HG02610 (cell line): ENCODE measurements at regions not wholly inside any gene's neighbourhood (a gene's known extent, or its start where the extent isn't known, plus 50 kb on each side); places are given as distances from the start of the nearest gene placed in this dataset.

ENCODE experiments used
- ATAC-seq: cut with Tn5 transposase; IDR thresholded peaks from one replicate; pipeline ENCODE4 v1.9.1; 2021; ENCODE audit warnings: mild to moderate bottlenecking, moderate library complexity; ENCODE audit not compliant: unreplicated experiment

DNA sequence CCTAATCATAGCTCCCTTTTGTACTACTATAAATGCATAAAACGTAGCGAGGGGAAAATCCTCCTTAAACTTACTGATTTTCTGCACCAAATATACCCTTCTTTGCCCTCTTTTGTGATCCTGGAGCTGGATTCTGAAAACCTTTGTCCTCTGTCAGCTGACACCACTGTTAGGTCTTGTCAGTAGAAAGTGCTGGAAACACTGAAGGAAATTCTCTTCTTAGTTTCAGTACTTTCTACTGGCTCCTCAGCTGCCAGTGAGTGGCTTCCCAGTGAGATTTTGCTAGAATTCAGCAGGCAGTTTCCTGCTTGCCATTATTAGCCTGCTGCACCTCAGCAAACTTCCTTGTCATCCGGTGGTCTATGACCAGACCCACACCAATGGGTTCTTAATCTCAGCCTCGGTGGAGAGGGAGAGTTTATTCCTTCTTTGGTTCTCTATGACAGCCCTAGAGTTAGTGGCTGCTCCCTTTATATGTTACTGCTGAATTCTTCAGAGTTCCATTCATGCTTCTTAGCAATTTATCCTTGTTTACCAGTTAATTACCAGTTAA lies 476.2 kb downstream of the FSCB start:
- ATAC-seq: no peak

DNA sequence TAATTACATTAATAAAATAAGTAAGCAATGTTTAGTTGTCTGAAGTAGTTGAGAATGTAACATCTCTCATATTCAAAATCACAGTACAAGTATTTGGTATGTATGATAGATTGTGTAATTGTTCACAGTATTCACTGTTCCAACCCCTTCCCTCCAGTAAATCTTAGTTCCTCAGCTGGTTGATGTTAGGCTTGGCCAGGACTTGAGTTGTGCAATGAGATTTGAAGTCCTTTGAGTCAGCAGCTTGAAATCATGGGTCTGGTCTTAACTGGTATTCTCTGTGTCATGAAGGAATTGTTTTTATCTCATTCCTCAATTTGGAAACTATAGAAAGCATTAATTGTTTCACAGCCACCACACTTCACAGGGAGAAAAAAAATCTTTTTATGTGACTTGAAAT lies 477.1 kb downstream of the FSCB start:
- ATAC-seq: no peak

DNA sequence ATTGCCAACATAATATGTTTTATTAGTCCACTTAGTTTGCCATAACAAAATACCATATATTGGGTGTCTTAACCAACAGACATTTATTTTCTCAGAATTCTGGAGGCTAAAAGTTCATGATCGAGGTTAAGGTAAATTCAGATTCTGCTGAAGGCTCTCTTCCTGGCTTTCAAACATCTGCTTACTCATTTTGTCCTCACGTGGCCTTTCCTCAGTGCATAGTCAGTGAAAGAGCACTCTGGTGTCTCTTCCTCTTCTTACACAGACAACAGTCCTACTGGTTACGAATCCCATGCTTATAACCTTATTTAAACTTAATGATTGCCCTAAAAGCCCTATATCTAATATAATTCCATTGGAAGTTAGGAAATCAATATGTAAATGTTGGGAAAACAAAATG lies 479.7 kb downstream of the FSCB start:
- ATAC-seq: no peak

DNA sequence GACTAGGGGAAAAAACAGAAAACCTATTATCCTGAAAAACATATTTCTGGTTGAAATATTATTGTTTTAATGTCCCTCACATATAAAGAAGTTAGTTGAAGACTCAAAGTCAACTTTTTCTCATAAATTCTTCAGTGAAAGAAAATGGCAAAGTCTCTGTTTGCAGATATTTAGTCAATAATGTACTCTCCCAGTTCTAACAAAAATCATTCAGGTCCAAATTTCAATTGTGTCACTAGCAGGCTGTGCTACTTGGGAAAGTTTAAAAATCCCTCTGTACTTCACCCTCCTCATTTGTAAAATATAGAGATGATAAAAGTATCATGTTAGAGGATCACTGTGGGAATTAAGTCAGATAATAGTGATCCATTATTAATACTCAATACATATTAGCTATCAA lies 496.5 kb downstream of the FSCB start:
- no peak for ATAC-seq

DNA sequence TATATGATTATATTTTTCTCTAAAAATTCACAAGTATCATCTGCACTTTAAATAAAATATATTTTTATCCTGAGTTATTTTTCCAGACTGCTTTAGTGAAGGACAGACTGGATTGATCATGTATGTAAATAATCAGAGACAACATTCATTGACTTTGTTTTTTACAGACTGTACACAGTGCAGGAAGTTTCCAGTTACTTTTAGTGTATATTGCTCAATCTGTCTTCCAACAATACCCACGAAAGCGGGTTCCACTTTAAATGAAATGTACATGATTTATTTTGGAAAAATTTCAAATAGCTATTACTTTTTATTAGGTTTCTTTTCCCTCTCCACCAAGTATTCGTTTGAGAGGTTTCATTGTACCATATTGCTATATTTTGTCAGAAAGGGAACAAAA lies 497.0 kb downstream of the FSCB start:
- ATAC-seq: no peak

DNA sequence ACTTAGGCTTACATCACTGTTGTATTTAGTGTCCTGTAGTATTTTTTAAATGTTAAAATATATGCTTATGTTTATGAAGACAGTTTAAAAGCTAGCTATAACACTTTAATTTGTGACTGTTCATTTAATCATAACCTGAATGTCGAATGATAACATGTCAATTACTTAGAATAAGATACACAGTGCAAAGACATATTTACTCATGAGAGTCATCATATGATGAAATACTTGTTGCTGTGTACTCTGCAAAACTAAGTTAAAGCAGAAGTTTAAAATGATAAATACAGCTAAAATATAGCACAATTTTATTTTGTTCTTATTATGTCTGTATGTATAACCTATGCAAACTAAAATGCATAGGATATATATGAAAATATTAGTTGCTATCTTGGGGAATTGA lies 497.4 kb downstream of the FSCB start:
- no peak for ATAC-seq

DNA sequence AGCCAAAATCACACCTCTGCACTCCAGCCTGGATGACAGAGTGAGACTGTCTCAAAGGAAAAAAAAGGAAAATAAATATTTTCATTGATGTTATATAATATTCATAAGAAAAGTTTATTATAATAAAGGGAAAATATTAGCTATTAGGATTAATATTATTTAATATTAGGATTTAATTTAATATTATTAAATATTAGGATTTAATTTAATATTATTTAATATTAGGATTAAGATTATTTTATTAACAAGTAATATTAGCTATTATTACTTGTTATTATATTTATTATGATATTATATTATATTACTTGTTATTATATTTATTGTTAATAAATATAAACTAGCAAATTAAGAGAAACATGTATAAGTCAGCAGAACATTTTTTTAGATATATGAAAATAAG lies 518.1 kb downstream of the FSCB start:
- no peak for ATAC-seq

DNA sequence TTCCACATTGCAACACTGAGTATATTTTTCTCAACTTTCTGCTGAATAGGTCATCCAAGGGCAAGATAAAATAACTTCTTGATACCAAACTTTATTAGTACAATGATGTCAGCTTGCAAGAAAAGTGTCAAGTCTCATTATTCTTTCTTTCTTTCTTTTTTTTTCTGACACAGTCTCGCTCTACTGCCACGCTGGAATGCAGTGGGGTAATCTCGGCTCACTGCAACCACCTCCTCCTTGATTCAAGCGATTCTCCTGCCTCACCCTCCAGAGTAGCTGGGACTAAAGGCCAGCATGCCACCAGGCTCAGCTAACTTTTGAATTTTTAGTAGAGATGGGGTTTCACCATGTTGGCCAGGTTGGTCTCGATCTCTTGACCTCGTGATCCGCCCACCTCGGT lies 523.4 kb downstream of the FSCB start:
- no peak for ATAC-seq

DNA sequence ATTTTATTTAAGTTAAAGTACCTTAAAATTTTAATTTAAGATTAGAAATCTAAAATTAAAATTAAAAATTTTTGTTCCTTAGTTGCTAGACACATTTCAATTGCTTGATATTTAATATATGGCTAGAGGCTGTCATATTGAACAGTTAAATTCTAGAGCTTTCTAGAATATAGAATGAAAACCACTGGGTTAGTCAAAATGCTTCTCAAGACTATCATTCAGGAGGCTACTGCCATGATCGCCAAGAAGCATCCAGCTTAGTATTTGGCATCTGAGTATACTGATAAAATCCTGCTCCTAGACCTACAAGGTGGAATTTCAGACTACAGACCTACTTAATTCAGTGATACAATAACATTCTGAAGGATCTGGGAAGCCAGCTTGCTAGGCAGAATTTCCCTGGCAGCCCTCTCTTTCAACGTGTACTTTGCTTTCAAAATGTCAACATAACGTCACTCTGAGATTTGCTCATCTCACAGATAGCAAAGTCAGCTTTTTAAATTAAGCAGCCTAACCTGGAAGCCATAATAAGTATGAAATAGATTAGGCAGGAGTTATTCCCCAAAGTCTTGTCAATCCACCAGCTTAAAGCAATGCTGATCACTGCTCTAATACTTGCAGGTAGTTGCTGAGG lies 525.8 kb downstream of the FSCB start:
- ATAC-seq: no peak

DNA sequence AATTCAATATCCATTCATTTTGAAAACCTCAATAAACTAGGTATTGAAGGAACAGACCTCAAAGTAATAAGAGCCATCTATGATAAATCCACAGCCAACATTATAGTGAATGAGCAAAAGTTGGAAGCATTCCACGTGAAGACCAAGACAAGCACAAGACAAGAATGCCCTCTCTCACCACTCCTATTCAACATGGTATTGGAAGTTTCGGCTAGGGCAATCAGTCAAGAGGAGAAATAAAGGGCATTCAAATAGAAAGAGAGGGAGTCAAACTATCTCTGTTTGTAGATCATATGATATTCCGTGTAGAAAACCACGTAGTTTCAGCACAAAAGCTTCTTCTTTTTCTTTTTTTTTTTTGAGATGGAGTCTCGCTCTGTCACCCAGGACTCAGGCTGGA lies 550.3 kb downstream of the FSCB start:
- no peak for ATAC-seq

DNA sequence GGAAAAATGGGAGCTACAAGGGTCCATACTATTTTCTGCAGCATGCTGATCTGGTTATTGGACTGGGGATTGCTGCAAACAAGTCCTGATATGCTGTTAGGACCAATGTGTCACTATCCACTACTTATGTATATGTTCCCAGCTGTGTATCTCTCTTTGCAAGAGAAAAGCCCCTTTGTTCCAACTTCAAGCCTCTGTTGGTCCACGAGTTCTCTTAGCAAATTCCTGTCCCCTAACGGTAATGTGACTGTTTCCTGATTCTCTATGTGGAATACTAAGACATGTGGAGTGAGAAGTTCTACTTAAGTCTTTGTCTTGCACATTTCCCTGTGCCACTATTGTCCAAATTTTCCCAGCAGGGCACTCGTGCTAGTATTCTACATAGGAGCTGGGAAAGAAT lies 557.7 kb downstream of the FSCB start:
- no peak for ATAC-seq

DNA sequence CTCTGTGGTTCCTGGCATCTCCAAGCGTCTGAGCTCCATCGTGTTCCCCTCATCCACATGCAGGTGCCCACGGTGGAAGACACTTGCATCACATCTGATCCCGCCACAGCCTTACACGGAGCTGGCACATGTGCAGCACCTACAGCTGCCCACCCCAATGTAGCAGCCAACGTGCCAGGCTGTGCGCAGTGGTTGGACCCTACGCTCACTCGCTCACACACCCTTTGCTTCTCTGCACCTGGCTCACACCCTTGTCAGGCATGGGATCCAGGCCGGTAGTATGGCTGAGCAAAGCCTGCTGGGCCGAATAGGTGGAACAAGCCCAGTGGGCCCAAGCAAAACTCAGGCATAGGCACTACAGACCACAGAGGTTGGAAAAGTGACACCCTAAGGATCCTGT lies 567.2 kb downstream of the FSCB start:
- ATAC-seq: no peak

DNA sequence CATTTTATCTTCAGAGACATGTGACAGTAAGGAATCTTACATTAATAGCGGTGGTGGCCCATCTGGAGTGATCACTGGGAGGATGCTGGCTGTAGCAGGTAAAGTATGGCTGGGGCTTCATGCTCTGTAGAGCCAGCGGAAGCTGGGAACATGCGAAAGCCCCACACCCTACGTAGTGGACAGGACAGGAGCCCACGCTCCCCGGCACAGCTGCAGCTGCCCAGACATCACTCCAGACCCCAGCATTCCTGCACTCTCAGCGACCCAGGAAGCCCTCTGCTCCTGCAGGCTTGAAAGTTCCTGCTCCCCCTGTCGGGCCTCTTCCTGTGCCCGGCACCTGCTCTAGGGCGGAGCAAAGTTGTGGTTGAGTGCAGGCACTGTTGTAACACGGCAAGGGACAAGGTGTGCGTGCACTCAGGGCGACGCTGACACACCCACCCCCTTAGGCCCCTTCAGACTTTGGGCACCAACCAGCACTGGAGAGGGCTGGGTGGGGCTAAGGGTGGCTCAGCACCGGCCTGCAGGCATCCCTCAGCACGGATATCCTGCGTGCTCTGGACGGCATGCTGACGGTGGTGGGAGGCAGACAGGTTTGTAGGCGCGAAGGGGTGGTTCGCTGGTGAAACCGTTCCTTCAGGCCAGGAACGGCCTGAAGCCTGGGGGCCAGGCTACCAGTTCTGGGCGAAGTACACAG lies 568.3 kb downstream of the FSCB start:
- no peak for ATAC-seq

DNA sequence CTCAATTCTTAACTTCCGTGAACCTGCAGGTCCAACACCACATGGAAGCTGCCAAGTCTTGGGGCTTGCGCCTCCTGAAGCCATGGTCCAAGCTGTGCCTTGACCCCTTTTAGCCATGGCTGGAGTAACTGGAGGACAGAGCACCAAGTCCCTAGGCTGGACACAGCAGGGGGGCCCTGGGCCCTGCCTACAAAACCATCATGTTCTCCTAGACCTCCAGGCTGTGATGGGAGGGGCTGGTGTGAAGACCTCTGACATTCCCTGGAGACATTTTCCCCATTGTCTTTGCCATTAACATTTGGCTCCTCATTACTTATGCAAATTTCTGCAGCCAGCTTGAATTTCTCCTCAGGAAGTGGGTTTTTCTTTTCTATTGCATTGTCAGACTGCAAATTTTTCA lies 570.1 kb downstream of the FSCB start:
- ATAC-seq: no peak

DNA sequence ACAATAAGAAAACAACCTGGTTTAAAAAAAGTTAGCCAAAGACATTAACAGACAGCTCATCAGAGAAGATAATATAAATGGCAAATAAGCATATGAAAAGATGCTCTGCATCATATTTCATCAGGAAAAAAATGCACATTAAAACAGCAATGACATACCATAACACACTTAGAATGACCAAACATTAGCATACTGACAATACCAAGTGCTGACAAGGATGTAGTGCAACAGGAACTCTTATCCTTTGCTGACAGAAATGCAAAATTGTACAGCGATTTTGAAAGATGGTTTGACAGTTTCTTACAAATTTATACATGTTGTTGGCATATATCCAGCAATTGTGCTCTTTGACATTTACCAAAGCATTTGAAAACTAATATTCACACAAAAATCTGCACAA lies 573.0 kb downstream of the FSCB start:
- no peak for ATAC-seq

DNA sequence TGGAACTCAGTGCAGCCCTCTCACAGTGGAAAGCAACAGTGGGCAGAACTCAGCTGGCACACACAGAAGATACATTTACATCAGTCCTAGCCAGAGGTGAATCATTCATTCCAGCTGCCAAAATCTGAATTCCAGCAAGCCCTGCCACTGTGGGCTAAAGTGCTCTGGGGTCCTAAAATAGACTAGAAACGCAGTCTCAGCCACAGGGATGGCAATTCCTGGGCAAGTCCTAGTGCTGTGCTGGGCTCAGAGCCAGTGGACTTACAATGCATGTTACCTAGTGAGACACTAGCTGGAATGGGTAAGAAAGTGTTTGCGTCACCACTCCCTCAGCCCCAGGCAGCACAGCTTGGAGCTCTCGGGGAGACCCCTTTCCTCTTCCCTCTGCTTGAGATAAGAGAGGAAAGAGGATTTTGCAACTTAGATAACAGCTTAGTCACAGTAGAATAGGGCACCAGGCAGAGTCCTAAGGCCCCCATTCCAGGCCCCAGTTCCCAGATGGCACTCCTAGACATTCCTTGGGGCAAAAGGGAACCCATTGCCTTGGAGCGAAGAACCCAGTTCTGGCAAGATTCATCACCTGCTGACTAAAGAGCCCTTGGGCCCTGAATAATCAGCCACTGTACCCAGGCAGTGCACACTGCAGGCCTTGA lies 592.9 kb downstream of the FSCB start:
- ATAC-seq: no peak

DNA sequence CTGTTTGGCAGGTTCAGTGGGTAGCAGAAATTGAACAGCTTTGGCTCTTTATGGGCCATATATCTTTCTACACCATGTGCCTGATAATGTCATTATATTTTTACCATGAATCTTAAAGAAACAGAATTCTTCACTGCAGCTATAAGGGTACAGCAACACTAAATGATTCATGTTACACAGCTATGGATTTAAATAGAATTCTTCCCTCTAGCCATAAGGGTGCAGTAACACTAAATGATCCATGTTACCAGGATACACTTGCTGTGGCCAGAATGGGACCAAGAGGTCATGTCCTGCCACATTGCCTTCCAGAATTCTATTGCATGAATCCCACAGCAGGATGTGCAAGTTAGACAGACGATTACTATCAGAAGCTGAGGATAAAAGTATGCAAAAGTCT lies 603.9 kb downstream of the FSCB start:
- ATAC-seq: no peak

DNA sequence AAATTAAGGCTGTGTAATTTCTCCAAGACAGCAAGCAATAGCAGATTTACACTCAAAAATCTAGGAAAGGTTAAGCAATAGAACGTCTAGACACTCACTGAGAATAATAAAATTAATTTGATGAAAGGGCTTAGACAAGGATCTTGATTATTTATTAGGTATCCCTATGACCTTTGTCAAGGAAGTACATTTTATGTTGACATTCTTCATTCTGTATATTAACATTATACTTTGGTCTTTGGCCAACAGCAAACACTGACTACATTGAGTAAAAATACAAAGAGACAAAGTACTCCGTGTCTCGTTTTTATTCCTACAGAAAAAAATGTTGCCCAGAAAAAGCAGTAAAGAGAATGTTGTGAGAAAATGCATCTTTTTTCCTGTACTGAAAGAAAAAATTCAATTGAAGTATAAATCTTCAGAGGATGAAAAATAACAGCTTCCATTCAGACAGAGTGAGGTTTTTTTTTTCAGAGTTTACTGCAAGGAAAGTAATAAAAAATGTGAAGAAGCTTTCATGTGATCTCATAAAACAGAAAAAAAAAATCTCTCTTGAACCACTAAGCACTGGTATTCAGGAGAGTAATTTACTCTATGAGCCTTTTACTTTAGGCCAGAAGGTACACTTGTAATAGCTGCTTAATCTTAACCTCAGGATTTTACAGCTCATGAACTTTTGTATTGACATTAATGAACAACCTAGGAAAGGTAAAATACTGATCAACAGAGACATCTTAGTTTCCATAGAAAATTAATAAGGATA lies 605.0 kb downstream of the FSCB start:
- no peak for ATAC-seq

DNA sequence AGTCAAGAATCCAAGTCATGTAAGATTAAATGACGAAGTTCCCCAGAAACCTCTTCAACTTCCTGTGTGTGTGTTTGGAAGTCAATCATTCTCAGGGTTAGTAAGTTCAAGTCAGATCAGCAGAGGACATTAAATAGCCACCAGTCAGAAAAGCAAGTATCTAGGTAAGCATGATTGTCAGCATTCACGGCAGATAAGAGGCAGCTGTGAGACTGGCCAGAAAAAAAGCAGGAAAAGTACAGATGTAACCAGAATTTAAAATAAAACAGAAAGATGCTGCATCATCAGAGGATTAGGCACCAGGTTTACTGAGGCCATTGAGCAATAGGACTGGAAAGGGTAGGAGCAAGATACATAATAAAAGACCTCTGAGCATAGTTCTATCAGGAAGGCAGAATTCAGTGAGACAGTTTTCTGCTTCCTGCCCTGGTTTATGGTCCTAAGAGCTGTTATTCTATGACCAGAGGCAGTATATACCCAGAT lies 606.9 kb downstream of the FSCB start:
- ATAC-seq: no peak

DNA sequence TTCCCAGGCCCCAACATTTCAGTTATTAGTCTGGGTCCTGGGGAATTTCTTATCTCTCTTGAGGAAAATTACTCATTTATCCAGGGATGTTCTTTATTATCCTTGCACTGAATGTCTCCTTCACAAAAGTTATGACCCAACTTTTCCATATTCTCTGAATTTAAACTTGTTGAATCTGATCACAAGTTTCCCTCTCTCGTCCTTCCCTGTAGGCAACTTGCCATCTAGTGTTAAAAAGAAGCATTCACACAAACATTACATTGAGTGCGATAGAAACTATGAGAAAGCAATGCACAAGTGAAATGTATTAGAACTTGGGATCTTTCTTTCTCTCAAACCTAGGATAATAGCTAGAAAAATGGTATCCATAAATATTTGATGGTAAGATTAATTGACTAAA lies 608.4 kb downstream of the FSCB start:
- ATAC-seq: no peak

DNA sequence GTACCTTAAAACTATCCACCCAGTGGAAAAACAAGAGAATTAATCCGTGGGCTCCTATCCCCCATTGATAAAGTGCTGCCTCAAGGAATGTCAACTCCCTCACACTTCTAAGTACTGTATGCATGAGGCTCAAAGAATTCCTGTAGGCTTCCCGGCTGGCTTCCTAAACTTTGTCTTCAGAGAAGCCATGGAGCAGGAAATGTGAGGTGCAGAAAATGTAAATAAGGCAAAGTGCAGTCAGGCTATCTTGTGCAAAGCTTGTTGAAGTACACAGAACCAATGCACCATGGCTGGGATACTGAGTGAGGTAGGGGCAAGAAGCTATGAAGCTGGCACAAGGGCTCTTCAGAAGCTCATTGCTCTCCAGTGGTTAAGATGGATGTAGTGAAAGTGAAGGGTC lies 611.0 kb downstream of the FSCB start:
- ATAC-seq: no peak
